ENCODE measurements at regions not wholly inside any gene's neighbourhood (a gene's known extent, or its start where the extent isn't known, plus 50 kb on each side); places are given as distances from the start of the nearest gene placed in this dataset.

- H2AFZ ChIP-seq, result no peak overlapping the region
- TF ChIP-seq CTCF (conservative IDR thresholded peaks at IDR 0.05) (no peak), EZH2 (IDR thresholded peaks at IDR 0.05; ENCODE audit: low read depth) (no peak)
- ChIA-PET POLR2A (ENCODE audit: unreplicated experiment) (no interaction called here), CTCF (no interaction called here)
- no peak overlapping the region for H3K4me3 ChIP-seq
- no peak overlapping the region for H3K27ac ChIP-seq
- H3F3A ChIP-seq (ENCODE audit: insufficient read depth, low read depth), result no peaks in the 10 kb centered on the region
- H4K20me1 ChIP-seq (ENCODE audit: insufficient read depth), result no peaks in the 10 kb centered on the region
- intact Hi-C loops (cut with micrococcal nuclease; ENCODE audit: unreplicated experiment), result no loop called here
- no peaks in the 10 kb centered on the region for H3K79me2 ChIP-seq (ENCODE audit: low read depth)
- no TSS peak for BruUV-seq (replicated peaks)
- no peak overlapping the region for H3K4me2 ChIP-seq
- H3K27me3 ChIP-seq (ENCODE audit: insufficient read depth, low read depth), result no peaks in the 10 kb centered on the region
- DNase-seq, result no peak
- H3K36me3 ChIP-seq (ENCODE audit: low read depth), result no peaks in the 10 kb centered on the region
- 0 out of 2 replicates have a peak, but pooled peaks cover 8% of the 10 kb centered on the region for H3K9me3 ChIP-seq (ENCODE audit: insufficient read depth, low read depth)
- H3K4me1 ChIP-seq (replicated peaks; ENCODE audit: insufficient read depth), result no peaks in the 10 kb centered on the region
- H3K9me2 ChIP-seq (ENCODE audit: insufficient read depth), result no peaks in the 10 kb centered on the region
These were observed 114.1 kb upstream of the OSR1 start for GRCh38 chr2:19472391-19472978.

- no peak overlapping the region for H3K27ac ChIP-seq
- TF ChIP-seq EZH2 (IDR thresholded peaks at IDR 0.05; ENCODE audit: low read depth) (no peak), CTCF (conservative IDR thresholded peaks at IDR 0.05) (no peak)
- no peak overlapping the region for H2AFZ ChIP-seq
- no peak overlapping the region for H3K4me3 ChIP-seq
- H3K9me2 ChIP-seq (ENCODE audit: insufficient read depth), result no peaks in the 10 kb centered on the region
- no peaks in the 10 kb centered on the region for H3K79me2 ChIP-seq (ENCODE audit: low read depth)
- no peaks in the 10 kb centered on the region for H3K36me3 ChIP-seq (ENCODE audit: low read depth)
- H4K20me1 ChIP-seq (ENCODE audit: insufficient read depth), result no peaks in the 10 kb centered on the region
- CTCF ChIA-PET, result no interaction called here
- H3K4me2 ChIP-seq, result no peak overlapping the region
- no TSS peak for BruUV-seq (replicated peaks)
- POLR2A ChIA-PET (ENCODE audit: unreplicated experiment), result no interaction called here
- H3F3A ChIP-seq (ENCODE audit: insufficient read depth, low read depth), result no peaks in the 10 kb centered on the region
- H3K9me3 ChIP-seq (ENCODE audit: insufficient read depth, low read depth), result 0 out of 2 replicates have a peak, but pooled peaks cover 8% of the 10 kb centered on the region
- no peaks in the 10 kb centered on the region for H3K4me1 ChIP-seq (replicated peaks; ENCODE audit: insufficient read depth)
- intact Hi-C loops (cut with micrococcal nuclease; ENCODE audit: unreplicated experiment), result no loop called here
- DNase-seq, result no peak
- H3K27me3 ChIP-seq (ENCODE audit: insufficient read depth, low read depth), result no peaks in the 10 kb centered on the region
These were observed 113.1 kb upstream of the OSR1 start for GRCh38 chr2:19471491-19471890.

- no peaks in the 10 kb centered on the region for H4K20me1 ChIP-seq (ENCODE audit: insufficient read depth)
- POLR2A ChIA-PET (ENCODE audit: unreplicated experiment), result no interaction called here
- CTCF ChIA-PET, result no interaction called here
- H3K9me3 ChIP-seq (ENCODE audit: insufficient read depth, low read depth), result 0 out of 2 replicates have a peak, but pooled peaks cover 3% of the 10 kb centered on the region
- no peaks in the 10 kb centered on the region for H3F3A ChIP-seq (ENCODE audit: insufficient read depth, low read depth)
- no peaks in the 10 kb centered on the region for H3K79me2 ChIP-seq (ENCODE audit: low read depth)
- no peak overlapping the region for H2AFZ ChIP-seq
- intact Hi-C loops (cut with micrococcal nuclease; ENCODE audit: unreplicated experiment), result no loop called here
- no peak overlapping the region for H3K27ac ChIP-seq
- H3K9me2 ChIP-seq (ENCODE audit: insufficient read depth), result no peaks in the 10 kb centered on the region
- H3K4me2 ChIP-seq, result no peak overlapping the region
- no peaks in the 10 kb centered on the region for H3K36me3 ChIP-seq (ENCODE audit: low read depth)
- DNase-seq, result no peak
- no TSS peak for BruUV-seq (replicated peaks)
- no peaks in the 10 kb centered on the region for H3K4me1 ChIP-seq (replicated peaks; ENCODE audit: insufficient read depth)
- no peaks in the 10 kb centered on the region for H3K27me3 ChIP-seq (ENCODE audit: insufficient read depth, low read depth)
- TF ChIP-seq CTCF (conservative IDR thresholded peaks at IDR 0.05), result no peak
- no peak for TF ChIP-seq EZH2 (IDR thresholded peaks at IDR 0.05; ENCODE audit: low read depth)
- no peak overlapping the region for H3K4me3 ChIP-seq
These were observed 107.6 kb upstream of the OSR1 start for GRCh38 chr2:19465978-19466377.
